NCI-H2196 treated with DMSO at 0.1 percent for 48 hours (cell line): ENCODE measurements at regions not wholly inside any gene's neighbourhood (a gene's known extent, or its start where the extent isn't known, plus 50 kb on each side); places are given as distances from the start of the nearest gene placed in this dataset.

Experiments
- DNase-seq: peaks from one replicate; lab custom pipeline; 2025; ENCODE audit not compliant: unreplicated experiment; lab: John Stamatoyannopoulos, UW

DNA sequence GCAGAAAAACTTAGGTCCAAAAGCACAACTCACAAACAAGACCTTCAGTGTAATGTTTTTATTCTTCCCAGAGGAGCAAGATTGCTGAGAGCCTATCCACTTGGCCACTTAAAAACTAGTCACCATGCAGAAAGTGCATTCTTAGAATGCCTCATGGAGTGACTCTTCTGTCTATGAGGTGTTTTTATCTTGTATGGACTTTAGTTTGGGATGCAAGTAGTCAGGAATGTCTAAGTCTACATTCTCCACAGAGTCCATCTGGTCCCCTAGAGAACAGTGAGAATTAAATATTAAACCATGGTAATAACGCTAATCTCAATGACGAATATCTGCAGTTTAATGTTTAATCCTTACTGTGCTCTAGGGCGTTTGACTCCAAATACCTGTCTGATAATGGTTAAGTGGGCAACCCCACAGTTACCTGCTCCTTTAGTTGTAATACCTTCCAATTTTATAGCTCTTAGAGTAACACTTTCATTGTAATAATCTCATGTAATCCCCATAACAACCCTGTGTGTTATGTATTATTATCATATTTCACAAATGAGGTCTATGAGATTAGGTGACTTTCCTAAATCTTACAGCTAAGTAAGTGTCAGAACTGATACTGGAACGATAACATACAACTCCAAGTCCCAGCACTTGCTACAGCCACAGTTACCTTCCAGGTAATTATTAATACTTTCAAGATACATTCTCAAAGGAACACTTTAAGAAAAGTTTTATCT lies 235.6 kb upstream of the JADE1 start:
- DNase-seq, result no peak

DNA sequence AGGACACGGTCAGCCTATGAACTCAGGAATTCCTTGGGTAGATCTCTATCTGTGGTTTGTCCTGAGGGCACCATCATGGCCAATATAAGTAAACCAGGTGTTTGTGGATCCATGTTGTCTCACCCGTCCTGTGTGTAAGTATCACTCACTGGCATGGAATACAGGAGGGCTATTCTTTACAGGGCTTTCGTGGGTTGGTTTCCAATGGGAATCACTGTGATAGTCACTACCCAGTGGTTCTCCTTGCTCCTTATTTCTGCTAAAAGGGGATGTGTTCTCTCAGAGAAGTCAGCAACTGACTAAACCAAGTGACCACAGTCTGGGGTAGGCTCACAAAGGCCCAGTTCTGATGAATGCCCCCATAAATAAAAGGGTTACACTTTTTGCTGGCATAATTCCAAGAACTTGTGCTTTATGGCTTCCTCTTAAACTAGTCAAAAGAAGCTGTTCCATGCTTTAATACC lies 236.7 kb upstream of the JADE1 start:
- no peak for DNase-seq

DNA sequence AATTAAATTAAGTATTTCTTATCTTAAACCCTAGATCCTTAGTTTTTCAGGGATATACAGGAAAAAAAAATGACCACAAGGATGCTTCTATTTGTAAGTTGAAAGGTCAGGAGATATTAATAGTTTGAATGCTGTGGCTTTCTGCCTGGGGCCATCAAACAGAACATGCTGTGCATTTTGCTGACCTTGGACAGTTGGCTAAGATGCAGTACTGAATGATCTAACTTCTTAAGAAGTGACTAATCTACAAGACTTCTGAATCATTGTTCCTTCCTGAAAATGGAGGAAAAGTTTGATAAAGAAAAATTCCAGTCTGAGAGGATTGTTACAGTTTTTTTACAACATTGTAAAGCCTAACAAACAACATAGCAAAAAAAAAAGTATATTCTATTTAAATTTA lies 237.8 kb upstream of the JADE1 start:
- no peak for DNase-seq

DNA sequence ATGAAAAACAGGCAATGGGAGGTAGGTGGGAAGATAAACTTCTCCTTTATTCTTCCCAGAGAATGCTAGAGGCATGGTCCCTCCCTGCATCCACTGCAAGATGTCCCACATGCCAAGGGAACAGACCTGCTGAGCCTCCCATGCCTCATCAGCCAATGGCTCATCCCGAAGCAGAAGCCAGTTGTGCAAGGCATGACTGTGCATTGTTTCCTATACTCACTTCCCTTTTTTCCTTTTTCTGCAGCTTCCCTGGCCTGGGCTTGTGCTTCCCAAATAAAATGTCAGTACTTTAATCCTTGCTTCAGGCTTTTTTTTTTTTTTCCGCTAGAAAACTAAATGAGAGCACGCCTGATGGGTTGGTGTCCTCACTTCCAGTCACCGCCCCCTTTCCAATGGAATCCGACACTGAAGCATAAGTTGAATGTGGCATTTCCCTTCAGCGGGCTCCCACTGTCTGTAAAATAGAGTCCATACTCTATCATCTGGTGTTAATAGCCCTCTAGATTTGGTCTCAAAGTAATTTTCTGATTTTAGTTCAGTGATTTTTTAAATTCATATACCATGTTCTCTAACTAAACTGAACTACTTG lies 239.0 kb upstream of the JADE1 start:
- no peak for DNase-seq

DNA sequence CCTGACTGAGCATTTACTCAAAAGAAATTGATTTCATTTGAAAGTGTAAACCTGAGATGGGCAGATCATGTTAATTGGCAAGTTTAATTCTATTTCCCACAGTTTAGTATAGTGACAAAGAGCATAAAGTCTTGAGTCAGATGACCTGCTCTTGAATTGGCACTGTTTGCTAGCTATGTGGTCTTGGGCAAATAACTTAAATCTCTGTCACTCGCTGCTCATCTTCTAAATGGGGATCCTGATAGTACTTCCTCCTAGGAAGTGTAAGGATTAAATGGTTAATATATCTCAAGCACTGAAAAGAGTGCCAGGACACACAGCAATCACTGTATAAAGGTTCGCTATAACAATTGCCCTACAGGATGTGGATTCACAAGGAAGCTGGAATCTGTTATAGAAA lies 242.8 kb upstream of the JADE1 start:
- no peak for DNase-seq

DNA sequence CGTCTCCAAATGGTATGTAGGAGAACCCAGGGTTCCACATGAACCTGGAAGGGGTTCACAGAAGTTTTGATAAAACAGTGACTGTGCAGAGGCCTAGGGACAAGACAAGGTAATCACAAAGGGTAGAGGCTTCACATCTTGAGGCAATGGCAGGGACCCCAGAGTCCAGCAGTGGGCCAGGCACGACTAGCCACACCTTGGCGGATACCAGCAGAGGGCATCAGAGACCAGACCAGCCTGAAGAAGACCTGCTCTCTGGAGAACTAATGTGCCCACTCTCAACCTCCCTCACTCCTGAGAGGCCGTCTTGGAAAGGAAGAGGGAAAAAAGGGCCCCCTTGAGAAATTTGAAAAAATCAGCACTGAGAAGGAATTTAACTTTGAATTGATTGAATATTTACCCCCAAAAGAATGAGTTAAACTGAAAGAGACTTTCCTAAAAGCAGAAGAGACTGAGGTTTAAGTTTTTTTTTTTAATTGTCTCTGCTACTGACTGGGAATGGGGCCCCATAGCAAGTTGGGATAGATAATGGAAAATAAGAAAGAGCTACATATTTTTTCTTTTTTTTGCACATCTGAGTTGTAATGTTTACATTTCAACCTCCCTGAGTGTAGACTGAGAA lies 243.8 kb upstream of the JADE1 start:
- no peak for DNase-seq

DNA sequence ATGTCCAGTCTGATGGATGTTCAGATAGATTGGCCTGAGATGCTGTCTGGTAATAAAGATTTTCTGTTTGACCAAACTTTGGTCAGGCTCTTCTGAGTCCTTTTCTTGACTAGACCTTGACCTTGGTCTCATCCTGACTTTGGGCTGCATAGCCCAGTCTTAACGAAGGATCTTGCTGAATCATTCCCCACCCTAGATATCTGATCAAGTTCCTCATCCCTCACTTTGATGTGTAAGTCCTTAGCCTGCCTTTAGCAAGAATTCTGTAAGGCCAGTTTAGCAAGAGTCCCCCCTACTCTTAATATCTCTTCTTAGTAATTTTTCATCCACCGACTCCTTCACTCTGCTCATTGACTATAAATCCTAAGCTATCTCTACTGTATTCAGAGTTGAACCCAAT lies 244.4 kb upstream of the JADE1 start:
- DNase-seq, result no peak

DNA sequence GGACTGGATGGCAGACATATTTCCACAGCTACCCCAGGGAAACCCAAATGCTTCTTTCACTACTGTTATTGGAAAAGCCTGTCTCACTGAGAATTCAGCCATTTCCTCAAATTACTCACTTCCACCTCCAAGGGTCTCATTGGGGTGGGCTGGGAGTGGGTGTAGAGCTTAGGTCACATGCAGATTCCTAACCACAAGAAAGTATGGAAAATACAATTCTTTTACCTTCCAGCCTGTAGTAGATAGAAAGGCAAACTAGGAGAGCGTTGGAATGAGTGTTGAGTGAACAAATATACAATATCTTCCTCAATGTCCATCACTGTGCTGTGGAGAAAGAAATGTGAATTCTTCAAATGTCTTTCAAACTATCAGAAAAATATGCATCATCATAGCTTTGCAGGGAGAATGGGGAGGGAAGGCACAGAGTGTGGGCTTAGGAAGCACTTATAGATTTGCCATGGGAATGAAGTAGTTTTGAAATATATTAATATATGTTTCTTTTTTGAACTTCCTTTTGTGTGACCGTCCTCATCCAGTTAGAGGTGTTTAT lies 245.3 kb upstream of the JADE1 start:
- DNase-seq, result no peak

DNA sequence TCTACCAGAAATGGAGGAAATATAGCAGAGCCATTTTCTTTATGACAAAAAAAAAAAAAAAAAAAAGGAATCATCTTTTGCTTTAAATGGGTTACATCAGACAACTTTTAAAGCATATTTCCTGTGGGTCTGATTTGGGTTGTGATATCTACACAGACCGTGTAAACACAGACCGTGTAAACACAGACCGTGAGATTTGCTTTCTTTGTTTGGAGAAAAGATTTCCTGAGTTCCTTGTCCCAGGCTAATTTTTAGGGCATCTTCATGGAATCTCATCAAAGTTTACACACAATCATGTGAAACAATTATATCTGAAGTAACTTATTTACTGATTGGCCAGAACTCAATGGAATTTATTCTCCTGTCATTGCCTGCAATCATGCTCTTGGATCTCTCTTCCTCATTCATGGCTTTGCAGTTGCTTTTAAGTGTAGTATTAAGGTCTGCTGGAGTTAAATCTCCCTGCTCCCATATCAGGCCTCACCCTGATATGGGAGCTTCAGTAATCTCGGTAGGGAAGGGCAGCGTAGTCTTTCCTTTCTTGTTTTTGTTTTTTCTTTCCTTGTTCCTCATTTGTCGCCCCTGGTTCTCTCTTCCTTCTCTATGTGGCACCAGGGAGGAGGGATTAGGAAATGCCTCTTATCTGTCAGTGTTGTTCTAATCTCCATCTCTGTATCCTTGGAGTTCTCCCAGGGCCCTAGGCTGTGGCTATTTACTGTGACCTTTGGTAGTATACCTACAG lies 248.6 kb upstream of the JADE1 start:
- no peak for DNase-seq

DNA sequence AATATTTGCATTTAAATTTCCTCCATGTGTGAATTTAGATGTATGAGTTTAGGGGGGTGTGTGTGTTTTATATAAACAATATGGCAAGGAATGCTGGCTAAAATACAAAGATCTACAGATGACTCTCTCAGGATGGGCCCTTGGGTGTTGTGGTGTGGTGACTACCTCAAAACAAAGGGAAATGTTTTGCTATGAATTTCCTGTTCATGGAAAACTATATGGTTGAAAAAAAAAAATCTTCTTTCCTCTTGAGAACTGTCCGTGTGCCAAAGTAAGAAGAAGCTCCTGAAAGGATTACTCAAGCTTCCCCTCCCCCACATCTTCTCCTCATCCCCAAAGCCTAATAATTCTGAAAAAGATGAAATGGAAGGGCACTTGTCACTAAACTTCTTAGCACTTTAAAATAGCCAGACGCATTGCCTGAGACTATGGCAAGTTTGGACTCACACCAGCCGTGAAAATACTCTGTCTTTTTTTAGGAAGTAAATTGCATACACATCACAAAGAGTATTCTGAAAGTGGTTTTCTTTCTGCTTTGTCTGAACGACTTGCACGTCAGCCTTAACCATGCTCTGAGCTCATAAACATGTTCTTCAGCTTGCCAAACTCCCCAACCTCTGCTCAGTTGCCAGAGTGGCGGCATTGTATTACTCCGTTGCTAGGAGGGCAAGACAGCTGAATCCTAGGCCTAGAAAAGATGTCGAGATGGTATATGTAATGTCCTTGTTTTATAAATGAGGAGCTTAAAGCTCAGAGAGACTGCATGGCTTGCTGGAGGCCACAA lies 250.4 kb upstream of the JADE1 start:
- no peak for DNase-seq

DNA sequence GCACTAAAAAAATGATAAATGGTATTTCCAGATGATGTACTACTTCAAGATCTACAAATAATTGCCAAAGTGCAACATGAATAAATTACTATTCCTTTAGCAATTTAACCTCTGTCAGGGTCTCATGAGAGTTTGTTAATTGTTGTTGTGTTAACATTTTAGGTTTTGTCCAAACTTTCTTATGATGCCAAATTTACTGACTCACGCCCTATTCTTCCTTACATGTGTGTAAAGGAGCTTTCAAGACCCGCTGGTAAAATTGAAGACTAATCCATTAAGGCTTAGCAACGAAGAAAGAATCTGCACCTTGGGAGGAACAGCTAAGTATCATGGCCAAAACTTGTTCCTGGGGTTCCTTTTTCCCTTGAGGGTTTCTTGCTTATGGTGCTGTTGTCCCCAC lies 252.7 kb upstream of the JADE1 start:
- DNase-seq, result no peak

DNA sequence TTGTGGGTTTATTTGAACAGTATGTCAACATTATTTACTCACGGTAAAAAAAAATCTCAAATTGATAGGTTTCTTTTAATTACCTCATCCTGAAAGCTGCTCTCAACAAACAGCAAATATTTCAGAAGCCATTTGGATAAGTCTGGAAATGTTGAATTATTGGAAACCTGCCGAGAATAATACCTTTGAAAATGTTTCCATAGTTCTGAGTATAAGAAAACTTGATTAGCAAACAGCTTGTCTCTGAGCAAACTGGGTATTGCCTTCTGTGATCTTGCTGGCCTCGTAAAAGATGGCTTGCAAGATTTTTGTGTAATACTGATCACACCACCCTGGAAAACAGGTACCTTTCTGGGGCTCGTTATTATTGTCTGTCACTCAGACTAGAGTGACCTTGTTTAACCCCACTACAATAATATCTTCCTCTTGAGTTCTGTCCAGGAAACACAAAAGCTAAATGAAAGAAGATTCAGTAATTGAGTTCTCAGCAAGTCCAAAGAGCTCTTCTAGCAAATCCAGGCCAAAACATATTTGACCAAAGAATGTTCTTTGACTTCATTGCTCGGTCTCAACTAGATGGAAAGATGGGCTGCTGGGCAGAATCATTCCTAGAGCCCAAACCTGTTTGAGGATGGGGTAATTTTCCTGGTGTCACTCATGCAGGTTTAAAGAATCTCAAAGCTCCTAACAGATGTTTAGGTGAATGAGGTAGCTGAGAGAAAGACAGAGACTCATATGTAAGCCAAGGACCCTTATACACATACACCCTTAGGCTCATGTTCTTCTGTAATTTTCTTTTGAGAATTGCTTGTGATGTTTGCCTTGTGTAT lies 255.6 kb upstream of the JADE1 start:
- no peak for DNase-seq

DNA sequence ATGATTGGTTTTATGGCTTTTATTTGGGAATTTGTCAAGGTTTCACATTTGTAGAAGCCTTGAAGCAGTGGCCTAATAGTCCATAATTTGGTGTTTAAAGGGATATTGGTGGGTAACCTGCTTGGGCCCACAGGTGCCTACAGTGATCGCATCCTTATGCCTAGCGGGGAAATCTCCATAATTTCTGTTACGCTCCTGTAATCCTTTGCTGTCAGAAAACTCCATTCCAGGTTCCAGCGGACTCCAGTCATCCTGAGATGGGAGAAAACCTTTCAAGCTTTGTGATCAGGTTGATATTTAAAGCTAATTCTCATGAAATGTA lies 257.0 kb upstream of the JADE1 start:
- DNase-seq, result no peak

DNA sequence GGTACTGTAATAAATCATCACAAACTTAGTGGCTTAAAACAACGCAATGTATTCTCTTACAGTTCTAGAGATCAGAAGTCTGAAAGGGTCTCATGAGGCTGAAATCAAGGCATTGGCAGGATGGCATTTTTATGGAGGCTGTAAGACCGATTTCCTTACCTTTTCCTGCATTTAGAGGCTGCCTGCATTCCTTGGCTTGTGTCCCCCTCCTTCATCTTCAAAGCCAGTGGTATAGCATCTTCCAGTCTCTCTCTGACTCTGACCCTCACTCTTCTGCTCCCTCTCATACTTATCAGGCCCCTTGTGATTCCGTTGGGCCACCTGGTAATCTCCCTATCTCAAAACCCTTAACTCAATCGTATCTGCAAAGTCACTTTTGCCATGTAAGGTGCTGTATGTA lies 258.2 kb upstream of the JADE1 start:
- no peak for DNase-seq

DNA sequence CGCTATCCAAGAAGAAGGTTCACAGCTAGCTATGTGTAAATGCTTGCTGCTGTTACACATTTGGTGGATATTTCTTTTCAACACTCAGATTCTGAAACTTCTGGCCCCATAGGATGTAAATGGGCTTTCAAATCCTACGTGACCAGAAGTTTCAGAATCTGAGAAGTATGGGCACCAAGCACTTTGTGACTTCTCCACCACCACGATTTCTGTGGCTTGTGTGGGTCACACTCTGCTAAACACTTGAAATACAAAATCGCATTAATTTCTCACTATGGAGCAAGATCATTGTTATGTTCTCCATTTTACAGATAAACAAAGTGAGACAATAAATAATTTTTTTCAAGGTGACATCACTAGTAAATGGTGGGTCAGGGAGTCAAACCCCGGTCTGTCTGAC lies 259.4 kb upstream of the JADE1 start:
- no peak for DNase-seq

DNA sequence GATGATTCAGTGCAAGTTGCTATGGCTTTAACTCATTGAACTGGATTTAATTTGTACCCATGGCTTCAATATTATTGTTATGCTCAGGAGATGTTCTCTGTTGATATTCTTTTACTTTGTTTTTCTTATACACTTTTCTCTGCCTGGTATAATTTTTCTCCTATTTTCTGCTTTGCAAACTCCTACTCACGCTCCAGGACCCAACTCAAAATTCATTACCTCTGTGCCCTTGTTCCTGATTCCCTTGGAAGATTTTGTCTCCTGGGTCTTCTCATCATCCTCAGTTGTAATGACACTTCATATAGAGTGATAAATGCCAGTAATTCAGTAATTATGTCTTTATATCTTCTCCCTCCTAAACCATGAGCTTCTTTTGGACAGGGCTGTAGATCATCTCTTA lies 259.9 kb upstream of the JADE1 start:
- no peak for DNase-seq

DNA sequence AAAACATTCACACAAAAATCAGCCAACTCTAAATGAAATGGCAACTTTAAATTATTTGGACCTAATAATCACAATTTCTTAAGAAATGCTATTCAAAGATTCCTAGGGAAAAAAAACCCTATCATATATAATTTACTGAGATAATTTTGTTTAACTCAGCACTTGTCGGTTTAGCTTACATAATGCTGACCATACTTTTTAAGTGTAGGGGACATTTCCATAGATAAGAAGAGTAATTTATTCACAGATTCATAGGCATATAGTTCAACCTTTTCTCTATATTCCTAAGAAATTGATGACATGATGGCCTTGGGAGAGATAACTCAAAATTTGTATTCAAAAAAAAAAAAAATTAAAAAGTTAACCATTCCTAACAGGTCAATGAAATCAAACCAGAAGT lies 260.8 kb upstream of the PGRMC2 start:
- no peak for DNase-seq

DNA sequence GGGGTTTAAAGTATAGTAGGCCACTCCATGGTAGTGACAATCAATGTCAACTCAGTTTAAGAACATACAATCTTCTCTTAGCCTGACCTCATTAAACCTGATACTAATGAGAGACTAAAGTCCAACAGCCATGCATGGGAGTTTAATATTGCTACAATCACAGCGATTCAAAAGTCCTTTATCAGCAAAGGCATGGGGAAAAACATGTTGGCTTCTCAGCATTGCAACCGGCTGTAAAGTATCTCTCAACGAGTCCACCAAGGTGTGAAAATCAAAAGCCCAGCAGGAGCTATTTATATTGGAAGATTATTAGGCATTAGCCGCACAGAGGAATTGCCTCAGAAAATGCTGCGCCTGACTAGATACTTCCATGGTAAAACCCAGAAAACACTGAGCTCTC lies 256.7 kb upstream of the PGRMC2 start:
- DNase-seq, result no peak

DNA sequence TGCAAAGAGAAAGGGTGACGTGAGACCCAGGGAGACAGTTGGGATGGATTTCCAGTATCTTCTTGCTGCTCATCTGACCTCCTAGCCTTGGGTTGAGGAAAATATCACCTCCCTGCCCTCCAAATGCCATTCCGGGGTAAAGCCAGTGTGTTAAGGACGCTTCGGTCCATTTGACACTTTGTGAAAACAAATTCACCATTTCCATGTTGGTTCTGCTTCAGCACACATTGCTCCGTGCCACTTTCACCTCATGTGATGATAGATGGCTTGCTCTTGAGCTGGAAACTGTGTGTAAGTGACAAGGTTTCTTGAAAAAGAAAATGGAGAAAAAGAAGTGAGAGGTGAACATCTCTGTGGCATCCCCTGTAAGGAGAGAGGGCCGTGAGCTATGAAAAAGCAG lies 256.1 kb upstream of the PGRMC2 start:
- DNase-seq, result no peak

DNA sequence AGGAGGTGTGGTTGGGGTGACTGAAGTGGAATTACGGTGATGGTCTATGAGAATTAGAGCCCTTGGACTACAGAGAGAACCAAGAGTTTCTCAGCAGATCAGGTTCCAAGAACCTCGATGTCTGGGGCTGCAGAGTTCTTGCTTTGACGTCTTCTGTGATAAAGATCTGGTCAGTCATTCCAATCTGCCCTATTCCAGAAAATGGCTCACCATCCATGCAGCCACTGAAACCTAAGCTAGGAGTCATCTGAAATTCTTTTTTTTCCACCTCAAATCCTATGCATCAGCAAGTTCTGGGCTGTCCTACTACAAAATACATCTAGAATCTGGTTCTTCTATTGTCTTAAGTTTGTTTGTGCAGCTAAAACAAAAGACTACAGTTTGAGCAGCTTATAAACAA lies 254.4 kb upstream of the PGRMC2 start:
- DNase-seq, result no peak
